Hepatocyte (in vitro differentiated cells): ENCODE measurements at regions not wholly inside any gene's neighbourhood (a gene's known extent, or its start where the extent isn't known, plus 50 kb on each side); places are given as distances from the start of the nearest gene placed in this dataset.

Experiments used
- CTCF ChIP-seq: fragments of 200-600 bp; sonication (generic); IDR thresholded peaks from 2 replicates; pipeline ENCODE4 v1.5.1; 2016; ENCODE audit warnings: antibody characterized with exemption, mild to moderate bottlenecking; ENCODE audit not compliant: poor library complexity
- EZH2phosphoT487 ChIP-seq: fragments of 200-600 bp; sonication (generic); IDR thresholded peaks from one replicate; pipeline ENCODE4 v1.6.1; 2018; ENCODE audit warnings: antibody characterized with exemption, mild to moderate bottlenecking, low read depth, moderate library complexity; ENCODE audit not compliant: unreplicated experiment, severe bottlenecking

- TF ChIP-seq CTCF (no peak), EZH2phosphoT487 (no peak)
These were observed 166.9 kb downstream of the ASMT start for GRCh38 chrX:1781766-1782165.
